SK-N-SH treated with all-trans-retinoic acid at 6 μM for 48 hours (cell line): ENCODE measurements at regions not wholly inside any gene's neighbourhood (a gene's known extent, or its start where the extent isn't known, plus 50 kb on each side); places are given as distances from the start of the nearest gene placed in this dataset.

Source experiments
- ATAC-seq: fragments of 200-7000 bp; cut with Tn5 transposase; 3 replicates; pipeline ENCODE4 v1.9.1; 2020; ENCODE audit warnings: mild to moderate bottlenecking, moderate library complexity
- ARNTL ChIP-seq: fragments of 450-650 bp; formaldehyde crosslinking; IDR thresholded peaks from 2 replicates; pipeline ENCODE4 v1.5.0; 2020; ENCODE audit warnings: low read depth, mild to moderate bottlenecking, moderate library complexity, borderline replicate concordance
- ESRRG ChIP-seq: fragments of 250-450 bp; sonication (Bioruptor Pico); IDR thresholded peaks from 2 replicates; pipeline ENCODE4 v1.6.1; 2021; ENCODE audit warnings: mild to moderate bottlenecking
- GLIS3 ChIP-seq: fragments of 250-450 bp; sonication (Bioruptor Pico); IDR thresholded peaks from 2 replicates; pipeline ENCODE4 v1.5.0; 2020; ENCODE audit warnings: mild to moderate bottlenecking, moderate library complexity
- ISL1 ChIP-seq: fragments of 250-450 bp; sonication (Bioruptor Pico); IDR thresholded peaks from 2 replicates; pipeline ENCODE4 v2.1.2; 2022; ENCODE audit warnings: mild to moderate bottlenecking, moderate library complexity
- OSR1 ChIP-seq: fragments of 250-450 bp; sonication (Bioruptor Pico); IDR thresholded peaks from 2 replicates; pipeline ENCODE4 v1.8.0; 2022; ENCODE audit warnings: moderate library complexity, mild to moderate bottlenecking, inconsistent platforms
- PPARA ChIP-seq: fragments of 250-450 bp; sonication (Bioruptor Pico); IDR thresholded peaks from 2 replicates; pipeline ENCODE4 v1.5.0; 2020; ENCODE audit warnings: mild to moderate bottlenecking, borderline replicate concordance
- RARB ChIP-seq: fragments of 250-450 bp; sonication (Bioruptor Pico); IDR thresholded peaks from 2 replicates; pipeline ENCODE4 v1.8.0; 2021; ENCODE audit warnings: mild to moderate bottlenecking, moderate library complexity
- SNAI2 ChIP-seq: fragments of 250-450 bp; sonication (Bioruptor Pico); IDR thresholded peaks from 2 replicates; pipeline ENCODE4 v1.5.0; 2020; ENCODE audit warnings: mild to moderate bottlenecking, moderate library complexity
- TCF4 ChIP-seq: fragments of 250-450 bp; sonication (Bioruptor Pico); IDR thresholded peaks from 2 replicates; pipeline ENCODE4 v1.8.0; 2021; ENCODE audit warnings: mild to moderate bottlenecking, moderate library complexity, borderline replicate concordance
- TOX ChIP-seq: fragments of 250-450 bp; sonication (Bioruptor Pico); IDR thresholded peaks from 2 replicates; pipeline ENCODE4 v1.8.0; 2021; ENCODE audit warnings: mild to moderate bottlenecking, moderate library complexity, borderline replicate concordance
- TSHZ2 ChIP-seq: fragments of 250-450 bp; sonication (Bioruptor Pico); IDR thresholded peaks from 2 replicates; pipeline ENCODE4 v1.5.0; 2020; ENCODE audit warnings: mild to moderate bottlenecking, moderate library complexity
- ZC3H10 ChIP-seq: fragments of 250-450 bp; sonication (Bioruptor Pico); IDR thresholded peaks from 2 replicates; pipeline ENCODE4 v1.5.1; 2021; ENCODE audit warnings: mild to moderate bottlenecking, moderate library complexity
- ZFP3 ChIP-seq: fragments of 250-450 bp; sonication (Bioruptor Pico); IDR thresholded peaks from 2 replicates; pipeline ENCODE4 v1.5.0; 2020; ENCODE audit warnings: mild to moderate bottlenecking, moderate library complexity
- ZFP30 ChIP-seq: fragments of 450-650 bp; formaldehyde crosslinking; IDR thresholded peaks from 2 replicates; pipeline ENCODE4 v1.5.0; 2022; ENCODE audit warnings: mild to moderate bottlenecking, moderate library complexity
- ZNF565 ChIP-seq: fragments of 450-650 bp; formaldehyde crosslinking; conservative IDR thresholded peaks from 2 replicates; pipeline ENCODE4 v1.5.0; 2020; ENCODE audit warnings: low read depth, mild to moderate bottlenecking, moderate library complexity
- ZNF70 ChIP-seq: fragments of 450-650 bp; formaldehyde crosslinking; IDR thresholded peaks from 2 replicates; pipeline ENCODE4 v1.5.0; 2020; ENCODE audit warnings: mild to moderate bottlenecking, moderate library complexity
- ZNF8 ChIP-seq: fragments of 450-650 bp; formaldehyde crosslinking; IDR thresholded peaks from 2 replicates; pipeline ENCODE4 v1.5.0; 2020; ENCODE audit warnings: mild to moderate bottlenecking, moderate library complexity
- TF ChIP-seq, protein P1 (sequence below): fragments of 250-450 bp; sonication (Bioruptor Pico); IDR thresholded peaks from 2 replicates; pipeline ENCODE4 v1.5.1; 2021; ENCODE audit warnings: mild to moderate bottlenecking, moderate library complexity
- TF ChIP-seq, protein P2 (sequence below): fragments of 250-450 bp; sonication (Bioruptor Pico); IDR thresholded peaks from 2 replicates; pipeline ENCODE4 v1.8.0; 2021; ENCODE audit warnings: low read depth, mild to moderate bottlenecking, moderate library complexity, borderline replicate concordance
- TF ChIP-seq, protein P3 (sequence below): fragments of 250-450 bp; sonication (Bioruptor Pico); IDR thresholded peaks from 2 replicates; pipeline ENCODE4 v1.8.0; 2020; ENCODE audit warnings: mild to moderate bottlenecking, moderate library complexity, borderline replicate concordance
- TF ChIP-seq, protein P4 (sequence below): fragments of 250-450 bp; sonication (Bioruptor Pico); IDR thresholded peaks from 2 replicates; pipeline ENCODE4 v1.5.1; 2020; ENCODE audit warnings: low read depth, mild to moderate bottlenecking, moderate library complexity

DNA sequence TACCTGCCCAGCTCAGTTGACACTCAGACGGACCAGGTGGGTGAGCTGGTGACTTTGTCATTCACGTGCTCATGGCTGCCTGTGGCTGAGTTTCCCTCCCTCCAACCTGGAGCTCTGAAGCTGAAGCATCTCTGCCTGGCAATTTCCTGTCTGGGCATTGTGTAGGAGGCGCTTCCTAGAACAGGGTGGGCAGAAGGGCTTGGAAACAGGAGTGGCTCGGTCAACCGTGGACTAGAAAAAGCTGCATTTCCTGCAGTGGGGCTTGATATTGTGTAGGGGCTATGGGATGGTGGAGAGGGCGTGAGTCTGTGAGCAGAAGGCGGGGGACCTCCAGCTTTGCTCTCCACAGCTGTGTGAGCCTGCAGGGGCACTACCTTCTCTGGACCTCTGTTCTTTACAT is 278.3 kb downstream of the TEX29 start:
- TF ChIP-seq PPARA: no peak
- no peak for TF ChIP-seq TOX (CRISPR knock-in tag)
- TF ChIP-seq, protein P1, sequence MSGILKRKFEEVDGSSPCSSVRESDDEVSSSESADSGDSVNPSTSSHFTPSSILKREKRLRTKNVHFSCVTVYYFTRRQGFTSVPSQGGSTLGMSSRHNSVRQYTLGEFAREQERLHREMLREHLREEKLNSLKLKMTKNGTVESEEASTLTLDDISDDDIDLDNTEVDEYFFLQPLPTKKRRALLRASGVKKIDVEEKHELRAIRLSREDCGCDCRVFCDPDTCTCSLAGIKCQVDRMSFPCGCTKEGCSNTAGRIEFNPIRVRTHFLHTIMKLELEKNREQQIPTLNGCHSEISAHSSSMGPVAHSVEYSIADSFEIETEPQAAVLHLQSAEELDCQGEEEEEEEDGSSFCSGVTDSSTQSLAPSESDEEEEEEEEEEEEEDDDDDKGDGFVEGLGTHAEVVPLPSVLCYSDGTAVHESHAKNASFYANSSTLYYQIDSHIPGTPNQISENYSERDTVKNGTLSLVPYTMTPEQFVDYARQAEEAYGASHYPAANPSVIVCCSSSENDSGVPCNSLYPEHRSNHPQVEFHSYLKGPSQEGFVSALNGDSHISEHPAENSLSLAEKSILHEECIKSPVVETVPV (CRISPR knock-in tag): no peak
- TF ChIP-seq ZNF70 (CRISPR knock-in tag): no peak
- TF ChIP-seq SNAI2 (CRISPR knock-in tag): no peak
- no peak for TF ChIP-seq ZFP3 (CRISPR knock-in tag)
- no peak for TF ChIP-seq ISL1 (CRISPR knock-in tag)
- no peak for TF ChIP-seq GLIS3
- no peak for TF ChIP-seq ZNF565 (CRISPR knock-in tag)
- no peak for TF ChIP-seq TSHZ2 (CRISPR knock-in tag)
- TF ChIP-seq TCF4 (CRISPR knock-in tag): no peak
- TF ChIP-seq ARNTL (CRISPR knock-in tag): no peak
- TF ChIP-seq ZC3H10 (CRISPR knock-in tag): no peak
- no peak for TF ChIP-seq RARB (CRISPR knock-in tag)
- no peak for ATAC-seq

GRCh38 chr13:111599791-111600190 is 279.3 kb downstream of the TEX29 start:
- ATAC-seq: no peak

More at GRCh38 chr13:111599791-111600190, 279.3 kb downstream of the TEX29 start:
- TF ChIP-seq, protein P2, sequence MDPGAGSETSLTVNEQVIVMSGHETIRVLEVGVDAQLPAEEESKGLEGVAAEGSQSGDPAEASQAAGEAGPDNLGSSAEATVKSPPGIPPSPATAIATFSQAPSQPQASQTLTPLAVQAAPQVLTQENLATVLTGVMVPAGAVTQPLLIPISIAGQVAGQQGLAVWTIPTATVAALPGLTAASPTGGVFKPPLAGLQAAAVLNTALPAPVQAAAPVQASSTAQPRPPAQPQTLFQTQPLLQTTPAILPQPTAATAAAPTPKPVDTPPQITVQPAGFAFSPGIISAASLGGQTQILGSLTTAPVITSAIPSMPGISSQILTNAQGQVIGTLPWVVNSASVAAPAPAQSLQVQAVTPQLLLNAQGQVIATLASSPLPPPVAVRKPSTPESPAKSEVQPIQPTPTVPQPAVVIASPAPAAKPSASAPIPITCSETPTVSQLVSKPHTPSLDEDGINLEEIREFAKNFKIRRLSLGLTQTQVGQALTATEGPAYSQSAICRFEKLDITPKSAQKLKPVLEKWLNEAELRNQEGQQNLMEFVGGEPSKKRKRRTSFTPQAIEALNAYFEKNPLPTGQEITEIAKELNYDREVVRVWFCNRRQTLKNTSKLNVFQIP (CRISPR knock-in tag): no peak
- no peak for TF ChIP-seq ESRRG (CRISPR knock-in tag)
- no peak for TF ChIP-seq ISL1 (CRISPR knock-in tag)
- TF ChIP-seq, protein P3, sequence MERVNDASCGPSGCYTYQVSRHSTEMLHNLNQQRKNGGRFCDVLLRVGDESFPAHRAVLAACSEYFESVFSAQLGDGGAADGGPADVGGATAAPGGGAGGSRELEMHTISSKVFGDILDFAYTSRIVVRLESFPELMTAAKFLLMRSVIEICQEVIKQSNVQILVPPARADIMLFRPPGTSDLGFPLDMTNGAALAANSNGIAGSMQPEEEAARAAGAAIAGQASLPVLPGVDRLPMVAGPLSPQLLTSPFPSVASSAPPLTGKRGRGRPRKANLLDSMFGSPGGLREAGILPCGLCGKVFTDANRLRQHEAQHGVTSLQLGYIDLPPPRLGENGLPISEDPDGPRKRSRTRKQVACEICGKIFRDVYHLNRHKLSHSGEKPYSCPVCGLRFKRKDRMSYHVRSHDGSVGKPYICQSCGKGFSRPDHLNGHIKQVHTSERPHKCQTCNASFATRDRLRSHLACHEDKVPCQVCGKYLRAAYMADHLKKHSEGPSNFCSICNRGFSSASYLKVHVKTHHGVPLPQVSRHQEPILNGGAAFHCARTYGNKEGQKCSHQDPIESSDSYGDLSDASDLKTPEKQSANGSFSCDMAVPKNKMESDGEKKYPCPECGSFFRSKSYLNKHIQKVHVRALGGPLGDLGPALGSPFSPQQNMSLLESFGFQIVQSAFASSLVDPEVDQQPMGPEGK (CRISPR knock-in tag): no peak
- TF ChIP-seq ARNTL (CRISPR knock-in tag): no peak
- no peak for TF ChIP-seq RARB (CRISPR knock-in tag)
- TF ChIP-seq ZFP3 (CRISPR knock-in tag): no peak
- TF ChIP-seq, protein P1 (CRISPR knock-in tag): no peak
- TF ChIP-seq ZFP30 (CRISPR knock-in tag): no peak
- TF ChIP-seq ZNF8: no peak
- TF ChIP-seq, protein P4, sequence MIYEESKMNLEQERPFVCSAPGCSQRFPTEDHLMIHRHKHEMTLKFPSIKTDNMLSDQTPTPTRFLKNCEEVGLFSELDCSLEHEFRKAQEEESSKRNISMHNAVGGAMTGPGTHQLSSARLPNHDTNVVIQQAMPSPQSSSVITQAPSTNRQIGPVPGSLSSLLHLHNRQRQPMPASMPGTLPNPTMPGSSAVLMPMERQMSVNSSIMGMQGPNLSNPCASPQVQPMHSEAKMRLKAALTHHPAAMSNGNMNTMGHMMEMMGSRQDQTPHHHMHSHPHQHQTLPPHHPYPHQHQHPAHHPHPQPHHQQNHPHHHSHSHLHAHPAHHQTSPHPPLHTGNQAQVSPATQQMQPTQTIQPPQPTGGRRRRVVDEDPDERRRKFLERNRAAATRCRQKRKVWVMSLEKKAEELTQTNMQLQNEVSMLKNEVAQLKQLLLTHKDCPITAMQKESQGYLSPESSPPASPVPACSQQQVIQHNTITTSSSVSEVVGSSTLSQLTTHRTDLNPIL (CRISPR knock-in tag): no peak
- no peak for TF ChIP-seq ZC3H10 (CRISPR knock-in tag)
- no peak for TF ChIP-seq GLIS3
- TF ChIP-seq OSR1 (CRISPR knock-in tag): no peak
- no peak for TF ChIP-seq PPARA
